Esophagus muscularis mucosa (tissue), 4 donors: ENCODE measurements at regions not wholly inside any gene's neighbourhood (a gene's known extent, or its start where the extent isn't known, plus 50 kb on each side); places are given as distances from the start of the nearest gene placed in this dataset.

Experiments used
- DNase-seq: peaks from one replicate; pipeline ENCODE4 v3.0.0-alpha.2; 2017; ENCODE audit errors: extremely low spot score
- H3K27ac ChIP-seq, 4 donors: fragments of 200-600 bp; sonication (generic); replicated peaks in 1 of 4; 1 replicate in 3 of 4; 2 replicates in 1 of 4; pipeline ENCODE4 v1.5.1; 2016 to 2019; ENCODE audit warnings: mild to moderate bottlenecking in 1 of 4
- H3K27me3 ChIP-seq, 4 donors: fragments of 200-600 bp; sonication (generic); one replicate each; pipeline versions ENCODE4 v1.5.1 to v1.6.0; 2016 to 2019
- H3K36me3 ChIP-seq, 4 donors: fragments of 200-600 bp; sonication (generic); one replicate each; pipeline ENCODE4 v1.5.1; 2016 to 2019
- H3K4me1 ChIP-seq, 4 donors: fragments of 200-600 bp; sonication (generic); one replicate each; pipeline ENCODE4 v1.5.1; 2016 to 2019
- H3K4me3 ChIP-seq, 4 donors: fragments of 200-600 bp; sonication (generic); 1 replicate in 2 of 4; 2 replicates in 2 of 4; pipeline ENCODE4 v1.5.1; 2016 to 2019; ENCODE audit warnings: mild to moderate bottlenecking in 4 of 4, moderate library complexity in 1 of 4
- H3K9me3 ChIP-seq, 4 donors: fragments of 200-600 bp; sonication (generic); 1 replicate in 3 of 4; 2 replicates in 1 of 4; pipeline ENCODE4 v1.5.1; 2016 to 2019
- EP300 ChIP-seq: sonication (generic); formaldehyde crosslinking; IDR thresholded peaks from one replicate; pipeline ENCODE4 v1.6.1; 2017; ENCODE audit warnings: antibody characterized with exemption
- POLR2A ChIP-seq: fragments of 450-650 bp; IDR thresholded peaks from one replicate; pipeline ENCODE4 v1.6.1; 2017; ENCODE audit warnings: antibody characterized with exemption, moderate library complexity, mild to moderate bottlenecking, low read depth
- POLR2AphosphoS5 ChIP-seq, 2 donors: sonication (generic); formaldehyde crosslinking; IDR thresholded peaks; one replicate each; pipeline ENCODE4 v1.6.1; 2017; ENCODE audit warnings: antibody characterized with exemption in 2 of 2
- WGBS: methylation state at CpG from one replicate; pipeline ENCODE4 v1.1.5; 2018; 5-methylcytosine and 5-hydroxymethylcytosine counted together
- intact Hi-C: fragments of 100-400 bp; cut with DNase I; formaldehyde crosslinking; loops from one replicate; pipeline ENCODE4 v1.15.1; 2023
- TF ChIP-seq, protein P1 (sequence below), 3 experiments: fragments of 200-600 bp in 2 of 3; fragments of 450-650 bp in 1 of 3; sonication (generic) in 2 of 3; IDR thresholded peaks; one replicate each; pipeline ENCODE4 v1.5.1; 2017 to 2019; ENCODE audit warnings: antibody characterized with exemption in 3 of 3, mild to moderate bottlenecking in 2 of 3, moderate library complexity in 1 of 3

DNA sequence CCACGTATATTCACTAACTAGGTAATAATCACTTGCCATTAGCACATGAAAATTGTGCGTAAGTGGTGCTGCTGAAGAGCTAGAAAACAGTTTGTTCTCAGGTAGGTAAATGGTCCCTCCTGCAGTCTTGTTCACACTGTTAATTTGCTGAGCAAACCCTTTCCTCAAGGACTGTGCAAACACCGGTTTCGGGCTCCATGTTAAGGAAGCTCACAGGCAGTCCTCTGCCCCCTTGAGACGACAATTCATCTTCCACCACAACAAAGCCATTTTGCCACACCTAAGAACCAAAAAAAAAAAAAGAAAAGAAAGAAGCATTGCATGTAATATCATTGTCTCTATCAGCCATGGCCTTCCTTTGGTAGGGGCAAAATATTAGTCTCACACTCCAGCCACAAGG is 193.9 kb downstream of the BCL11A start:
- Histone ChIP-seq H3K9me3 (no peaks in the 10 kb centered on the region), H3K4me3 (no peak overlapping the region), H3K27ac (no peak overlapping the region), H3K27me3 (no peaks in the 10 kb centered on the region), H3K4me1 (no peaks in the 10 kb centered on the region), H3K36me3 (no peaks in the 10 kb centered on the region)
- no peak for DNase-seq
- TF ChIP-seq POLR2AphosphoS5 (IDR thresholded peaks at IDR 0.05) = no peak
- no peak for TF ChIP-seq POLR2A
- TF ChIP-seq EP300 = no peak
- TF ChIP-seq, protein P1, sequence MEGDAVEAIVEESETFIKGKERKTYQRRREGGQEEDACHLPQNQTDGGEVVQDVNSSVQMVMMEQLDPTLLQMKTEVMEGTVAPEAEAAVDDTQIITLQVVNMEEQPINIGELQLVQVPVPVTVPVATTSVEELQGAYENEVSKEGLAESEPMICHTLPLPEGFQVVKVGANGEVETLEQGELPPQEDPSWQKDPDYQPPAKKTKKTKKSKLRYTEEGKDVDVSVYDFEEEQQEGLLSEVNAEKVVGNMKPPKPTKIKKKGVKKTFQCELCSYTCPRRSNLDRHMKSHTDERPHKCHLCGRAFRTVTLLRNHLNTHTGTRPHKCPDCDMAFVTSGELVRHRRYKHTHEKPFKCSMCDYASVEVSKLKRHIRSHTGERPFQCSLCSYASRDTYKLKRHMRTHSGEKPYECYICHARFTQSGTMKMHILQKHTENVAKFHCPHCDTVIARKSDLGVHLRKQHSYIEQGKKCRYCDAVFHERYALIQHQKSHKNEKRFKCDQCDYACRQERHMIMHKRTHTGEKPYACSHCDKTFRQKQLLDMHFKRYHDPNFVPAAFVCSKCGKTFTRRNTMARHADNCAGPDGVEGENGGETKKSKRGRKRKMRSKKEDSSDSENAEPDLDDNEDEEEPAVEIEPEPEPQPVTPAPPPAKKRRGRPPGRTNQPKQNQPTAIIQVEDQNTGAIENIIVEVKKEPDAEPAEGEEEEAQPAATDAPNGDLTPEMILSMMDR (IDR thresholded peaks at IDR 0.05) = no peak
- WGBS = 64% methylated on average over 5 of the region's 5 CpGs
- intact Hi-C loops = no loop called here

DNA sequence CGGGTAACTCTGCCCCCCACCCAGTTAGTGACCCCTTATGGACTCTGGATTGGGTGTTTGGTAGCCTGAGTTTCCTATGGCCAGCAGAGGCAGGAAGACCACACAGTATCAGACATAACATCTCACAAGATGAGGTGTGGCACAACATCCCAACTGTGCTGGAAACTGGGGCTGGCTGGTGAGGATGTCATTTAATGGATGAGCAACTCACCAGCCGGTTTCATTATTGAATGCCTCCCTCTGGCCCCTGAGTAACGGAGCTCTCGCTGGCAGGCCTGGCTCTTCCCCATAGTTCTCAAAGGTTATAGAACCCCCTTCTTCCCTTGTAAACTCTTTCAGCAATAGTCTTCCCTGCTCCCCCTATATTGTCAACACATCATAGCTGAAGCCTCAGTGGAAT is 195.0 kb downstream of the BCL11A start:
- Histone ChIP-seq H3K4me1 (no peaks in the 10 kb centered on the region), H3K27me3 (no peaks in the 10 kb centered on the region), H3K4me3 (no peak overlapping the region), H3K27ac (no peak overlapping the region), H3K36me3 (no peaks in the 10 kb centered on the region), H3K9me3 (no peaks in the 10 kb centered on the region)
- TF ChIP-seq, protein P1 (IDR thresholded peaks at IDR 0.05) = no peak
- TF ChIP-seq POLR2AphosphoS5 (IDR thresholded peaks at IDR 0.05) (no peak), EP300 (no peak), POLR2A (no peak)
- intact Hi-C loops = no loop called here
- 87% methylated on average over 4 of the region's 4 CpGs for WGBS
- DNase-seq = no peak

DNA sequence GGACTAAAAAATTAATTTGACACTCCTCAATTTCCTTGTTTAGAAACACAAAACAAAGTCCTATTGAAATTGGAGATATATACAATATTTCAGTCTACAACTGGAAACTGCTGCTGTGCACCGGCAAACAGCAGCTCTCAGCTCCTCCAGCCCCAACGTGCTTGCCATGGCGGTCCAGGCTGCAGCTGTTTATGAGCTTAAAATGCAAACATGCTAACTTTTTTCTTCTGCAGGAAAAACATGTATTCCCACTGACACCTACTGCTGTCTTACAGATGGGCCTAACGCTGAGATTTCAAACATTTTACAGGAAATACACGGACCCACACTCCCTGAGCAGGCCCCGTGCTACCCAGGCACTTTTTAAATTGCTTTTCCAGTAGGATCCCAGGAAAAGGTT is 195.5 kb downstream of the BCL11A start:
- no peaks in the 10 kb centered on the region for H3K36me3 ChIP-seq
- no peak overlapping the region for H3K27ac ChIP-seq
- intact Hi-C loops = no loop called here
- H3K9me3 ChIP-seq = no peaks in the 10 kb centered on the region
- no peak for DNase-seq
- no peak for TF ChIP-seq POLR2A
- TF ChIP-seq POLR2AphosphoS5 (IDR thresholded peaks at IDR 0.05) = no peak
- TF ChIP-seq EP300 = no peak
- TF ChIP-seq, protein P1 (IDR thresholded peaks at IDR 0.05) = no peak
- H3K4me3 ChIP-seq = no peak overlapping the region
- no peaks in the 10 kb centered on the region for H3K4me1 ChIP-seq
- no peaks in the 10 kb centered on the region for H3K27me3 ChIP-seq
- WGBS = 82% methylated on average over 6 of the region's 6 CpGs

DNA sequence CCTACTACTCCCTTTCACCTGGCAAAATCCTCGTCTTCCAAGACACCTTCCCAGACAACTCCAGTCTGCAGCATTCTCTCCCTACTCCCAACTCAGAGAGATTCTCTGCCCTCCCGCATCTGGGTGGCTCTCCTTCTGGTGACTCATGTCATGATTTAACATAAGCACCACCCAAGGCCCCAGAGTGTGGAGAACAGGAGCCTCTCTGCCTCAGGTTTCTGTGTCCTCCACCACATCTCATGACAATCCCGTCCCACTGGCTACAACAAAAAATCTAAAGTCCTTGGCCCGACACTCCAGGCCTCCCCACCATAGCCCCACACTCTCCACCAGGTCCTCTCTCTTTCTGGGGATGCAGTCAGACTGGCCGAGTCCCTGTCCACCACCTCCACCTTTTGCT is 197.1 kb downstream of the BCL11A start:
- no peaks in the 10 kb centered on the region for H3K27me3 ChIP-seq
- H3K9me3 ChIP-seq = no peaks in the 10 kb centered on the region
- DNase-seq = no peak
- no peaks in the 10 kb centered on the region for H3K36me3 ChIP-seq
- no peak overlapping the region for H3K4me3 ChIP-seq
- whole genome bisulfite sequencing = 83% methylated on average over 5 of the region's 5 CpGs
- no peaks in the 10 kb centered on the region for H3K4me1 ChIP-seq
- TF ChIP-seq POLR2A = no peak
- no peak for TF ChIP-seq EP300
- TF ChIP-seq, protein P1 (IDR thresholded peaks at IDR 0.05) = no peak
- no peak for TF ChIP-seq POLR2AphosphoS5 (IDR thresholded peaks at IDR 0.05)
- no peak overlapping the region for H3K27ac ChIP-seq
- intact Hi-C loops = no loop called here

DNA sequence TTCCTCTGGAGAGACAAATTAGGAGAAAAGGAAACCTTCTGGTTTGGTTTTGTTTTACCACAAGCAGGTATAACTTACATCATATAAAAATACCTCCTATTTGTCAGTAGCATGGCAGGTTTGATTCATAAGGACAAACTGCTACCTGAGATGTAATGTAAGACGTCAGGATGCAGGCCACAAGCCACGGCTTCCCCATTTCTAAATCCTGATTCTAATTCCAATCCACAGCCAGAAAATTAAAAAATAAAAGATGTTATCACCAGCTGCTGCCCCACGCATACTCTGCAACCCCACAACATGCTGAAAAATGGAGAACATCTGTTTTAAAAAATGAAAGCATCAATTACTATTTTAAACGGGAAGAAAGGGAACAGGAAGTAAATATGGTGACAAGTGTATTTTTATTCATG is 197.6 kb downstream of the BCL11A start:
- H3K4me1 ChIP-seq = no peaks in the 10 kb centered on the region
- no peak overlapping the region for H3K27ac ChIP-seq
- no peaks in the 10 kb centered on the region for H3K9me3 ChIP-seq
- no peak overlapping the region for H3K4me3 ChIP-seq
- TF ChIP-seq POLR2AphosphoS5 (IDR thresholded peaks at IDR 0.05) = no peak
- no peak for TF ChIP-seq EP300
- TF ChIP-seq, protein P1 (IDR thresholded peaks at IDR 0.05) = no peak
- TF ChIP-seq POLR2A = no peak
- intact Hi-C loops = no loop called here
- DNase-seq = no peak
- H3K36me3 ChIP-seq = no peaks in the 10 kb centered on the region
- no peaks in the 10 kb centered on the region for H3K27me3 ChIP-seq
- WGBS = 61% methylated on average over 4 of the region's 4 CpGs
